Trophoblast cell (in vitro differentiated cells and primary cell): ENCODE measurements at regions not wholly inside any gene's neighbourhood (a gene's known extent, or its start where the extent isn't known, plus 50 kb on each side); places are given as distances from the start of the nearest gene placed in this dataset.

Source experiments
- DNase-seq, 2 donors: peaks; one replicate each; pipeline ENCODE4 v3.0.0-alpha.2; 2016
- H2AFZ ChIP-seq: 2 replicates; pipeline ENCODE4 v1.6.1; 2013; ENCODE audit warnings: low read length, moderate library complexity, mild to moderate bottlenecking; ENCODE audit not compliant: insufficient read depth, poor library complexity
- H2AK5ac ChIP-seq: 2 replicates; pipeline ENCODE4 v1.6.1; 2013; ENCODE audit warnings: mild to moderate bottlenecking, low read length
- H2BK120ac ChIP-seq: 2 replicates; pipeline ENCODE4 v1.6.1; 2013; ENCODE audit warnings: low read length, mild to moderate bottlenecking, moderate library complexity; ENCODE audit not compliant: insufficient read depth, poor library complexity
- H2BK12ac ChIP-seq: 2 replicates; pipeline ENCODE4 v1.6.1; 2013; ENCODE audit warnings: mild to moderate bottlenecking, low read length, moderate library complexity
- H2BK5ac ChIP-seq: 2 replicates; pipeline ENCODE4 v1.6.1; 2013; ENCODE audit warnings: low read length, low read depth, moderate library complexity, mild to moderate bottlenecking; ENCODE audit not compliant: poor library complexity
- H3K14ac ChIP-seq: 2 replicates; pipeline ENCODE4 v1.6.1; 2013; ENCODE audit warnings: mild to moderate bottlenecking, low read length
- H3K18ac ChIP-seq: 2 replicates; pipeline ENCODE4 v1.6.1; 2013; ENCODE audit warnings: mild to moderate bottlenecking, low read length
- H3K23ac ChIP-seq: 2 replicates; pipeline ENCODE4 v1.6.1; 2013; ENCODE audit warnings: low read length
- H3K27ac ChIP-seq: 2 replicates; pipeline ENCODE4 v1.5.1; 2013; ENCODE audit warnings: low read depth, mild to moderate bottlenecking, inconsistent platforms, low read length, moderate library complexity
- H3K27me3 ChIP-seq: 2 replicates; pipeline ENCODE4 v1.6.1; 2013; ENCODE audit warnings: inconsistent platforms, mild to moderate bottlenecking, low read length, moderate library complexity; ENCODE audit not compliant: insufficient read depth
- H3K36me3 ChIP-seq, 2 experiments: 1 replicate in 1 of 2; 2 replicates in 1 of 2; pipeline ENCODE4 v1.6.1; 2013; ENCODE audit warnings: low read length in 2 of 2, mild to moderate bottlenecking in 2 of 2, moderate library complexity in 1 of 2; ENCODE audit not compliant: insufficient read depth in 2 of 2, control insufficient read depth in 1 of 2
- H3K4ac ChIP-seq: 2 replicates; pipeline ENCODE4 v1.6.1; 2013; ENCODE audit warnings: low read depth, mild to moderate bottlenecking, low read length, moderate library complexity
- H3K4me1 ChIP-seq, 2 experiments: 1 replicate in 1 of 2; 2 replicates in 1 of 2; pipeline ENCODE4 v1.6.1; 2013; ENCODE audit warnings: low read length in 2 of 2, mild to moderate bottlenecking in 2 of 2, moderate library complexity in 1 of 2; ENCODE audit not compliant: insufficient read depth in 2 of 2, control insufficient read depth in 1 of 2
- H3K4me2 ChIP-seq: 2 replicates; pipeline ENCODE4 v1.6.1; 2013; ENCODE audit warnings: inconsistent platforms, mild to moderate bottlenecking, low read length, moderate library complexity
- H3K4me3 ChIP-seq: 2 replicates; pipeline ENCODE4 v1.5.1; 2013; ENCODE audit warnings: mild to moderate bottlenecking, low read depth, low read length, inconsistent platforms
- H3K79me1 ChIP-seq: one replicate; pipeline ENCODE4 v1.6.1; 2013; ENCODE audit warnings: low read length
- H3K79me2 ChIP-seq: 2 replicates; pipeline ENCODE4 v1.6.1; 2013; ENCODE audit warnings: low read length, mild to moderate bottlenecking; ENCODE audit not compliant: control insufficient read depth, insufficient read depth, poor library complexity
- H3K9ac ChIP-seq: 2 replicates; pipeline ENCODE4 v1.6.1; 2013; ENCODE audit warnings: mild to moderate bottlenecking, low read length
- H3K9me3 ChIP-seq: 2 replicates; pipeline ENCODE4 v1.6.1; 2013; ENCODE audit warnings: low read depth, mild to moderate bottlenecking, control low read depth, inconsistent platforms, low read length; ENCODE audit not compliant: insufficient read depth
- H4K12ac ChIP-seq: 2 replicates; pipeline ENCODE4 v1.6.1; 2013; ENCODE audit warnings: low read depth, mild to moderate bottlenecking, low read length, moderate library complexity
- H4K8ac ChIP-seq: 2 replicates; pipeline ENCODE4 v1.6.1; 2013; ENCODE audit warnings: low read depth, mild to moderate bottlenecking, low read length, moderate library complexity
- H4K91ac ChIP-seq: one replicate; pipeline ENCODE4 v1.6.1; 2013; ENCODE audit warnings: low read depth, mild to moderate bottlenecking, low read length, moderate library complexity
- WGBS: extraction: QIAGEN DNeasy Blood & Tissue Kit; methylation state at CpG from one replicate; pipeline ENCODE4 v1.1.7; 2013; ENCODE audit warnings: missing lambda C conversion rate; ENCODE audit not compliant: insufficient read length, insufficient coverage; ENCODE audit errors: extremely low coverage; 5-methylcytosine and 5-hydroxymethylcytosine counted together

DNA sequence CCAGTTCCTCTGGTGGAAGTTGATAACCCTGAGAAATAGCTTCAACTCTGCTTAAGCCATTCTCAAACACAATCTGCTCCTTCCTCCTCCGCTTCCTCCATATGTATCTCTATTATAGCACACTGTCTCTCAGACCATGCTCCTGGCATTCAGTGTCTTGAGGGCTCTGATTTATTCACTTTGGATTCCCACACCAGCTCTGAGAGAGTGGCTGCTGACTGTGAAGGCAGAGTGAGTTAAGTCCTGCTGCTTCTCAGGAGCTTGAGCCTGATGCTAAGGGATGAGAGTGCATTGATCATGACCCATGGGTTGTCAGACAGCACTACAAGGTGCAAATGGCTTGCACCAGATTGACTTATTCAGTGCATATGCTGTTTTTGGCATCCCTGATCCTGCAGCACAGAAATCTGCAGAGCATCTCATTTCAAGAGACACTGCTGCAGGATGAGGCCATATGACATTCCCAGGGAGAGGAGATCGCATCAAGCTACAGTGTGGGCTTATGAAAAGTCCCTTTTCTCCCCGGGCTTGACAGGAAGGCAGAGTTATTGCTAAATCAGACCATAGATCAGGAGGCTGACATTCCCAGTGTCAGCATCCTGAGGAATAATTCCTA lies 500.5 kb upstream of the RAB6C start:
- no peak overlapping the region for H3K14ac ChIP-seq
- no peak overlapping the region for H3K9ac ChIP-seq
- no peak overlapping the region for H2AFZ ChIP-seq
- no peaks in the 10 kb centered on the region for H3K36me3 ChIP-seq
- H3K4me3 ChIP-seq: no peak overlapping the region
- no peak overlapping the region for H2BK120ac ChIP-seq
- no peak overlapping the region for H3K4ac ChIP-seq
- no peaks in the 10 kb centered on the region for H3K79me2 ChIP-seq
- H3K27me3 ChIP-seq: no peaks in the 10 kb centered on the region
- no peak overlapping the region for H4K91ac ChIP-seq
- H4K8ac ChIP-seq: no peak overlapping the region
- DNase-seq: no peak
- H3K18ac ChIP-seq: no peak overlapping the region
- no CpG with 5 or more reads among the region's 3 CpGs for WGBS
- no peak overlapping the region for H2BK5ac ChIP-seq
- no peak overlapping the region for H3K27ac ChIP-seq
- no peak overlapping the region for H3K4me2 ChIP-seq
- no peak overlapping the region for H4K12ac ChIP-seq
- H2AK5ac ChIP-seq: no peak overlapping the region
- no peaks in the 10 kb centered on the region for H3K79me1 ChIP-seq
- H2BK12ac ChIP-seq: no peak overlapping the region
- H3K4me1 ChIP-seq: no peaks in the 10 kb centered on the region
- H3K23ac ChIP-seq: no peak overlapping the region
- H3K9me3 ChIP-seq: peaks cover 5% of the 10 kb centered on the region

DNA sequence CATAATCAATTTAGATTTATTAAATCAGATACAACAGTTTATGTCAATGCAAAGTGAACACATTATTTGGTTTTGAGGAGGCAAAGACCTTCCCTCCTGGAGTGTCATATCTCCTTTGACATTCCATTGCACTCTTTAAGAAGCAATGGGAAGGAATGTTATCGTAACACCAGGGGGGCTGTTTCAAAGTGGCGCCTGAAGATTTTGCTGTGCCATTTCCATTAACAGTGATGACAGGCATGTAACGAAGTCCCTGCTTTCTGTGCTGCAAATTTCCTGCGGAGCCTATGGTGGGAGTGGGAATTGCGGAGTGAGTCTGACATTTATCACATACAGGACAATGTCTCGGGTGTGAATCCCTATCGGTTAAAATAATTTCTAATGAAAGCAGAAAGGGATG lies 499.6 kb upstream of the RAB6C start:
- Histone ChIP-seq H3K23ac (no peak overlapping the region), H3K79me1 (no peaks in the 10 kb centered on the region), H3K27me3 (no peaks in the 10 kb centered on the region), H2AFZ (no peak overlapping the region), H4K8ac (no peak overlapping the region), H2BK120ac (no peak overlapping the region), H3K4me1 (no peaks in the 10 kb centered on the region), H4K91ac (no peak overlapping the region), H2AK5ac (no peak overlapping the region), H3K9ac (no peak overlapping the region), H3K27ac (no peak overlapping the region), H3K4me2 (no peak overlapping the region), H3K4me3 (no peak overlapping the region), H3K4ac (no peak overlapping the region), H2BK12ac (no peak overlapping the region), H3K79me2 (no peaks in the 10 kb centered on the region), H3K36me3 (no peaks in the 10 kb centered on the region), H4K12ac (no peak overlapping the region), H3K14ac (no peak overlapping the region), H3K9me3 (peaks cover 5% of the 10 kb centered on the region), H3K18ac (no peak overlapping the region), H2BK5ac (no peak overlapping the region)
- WGBS: no CpG with 5 or more reads among the region's 7 CpGs
- DNase-seq: no peak

DNA sequence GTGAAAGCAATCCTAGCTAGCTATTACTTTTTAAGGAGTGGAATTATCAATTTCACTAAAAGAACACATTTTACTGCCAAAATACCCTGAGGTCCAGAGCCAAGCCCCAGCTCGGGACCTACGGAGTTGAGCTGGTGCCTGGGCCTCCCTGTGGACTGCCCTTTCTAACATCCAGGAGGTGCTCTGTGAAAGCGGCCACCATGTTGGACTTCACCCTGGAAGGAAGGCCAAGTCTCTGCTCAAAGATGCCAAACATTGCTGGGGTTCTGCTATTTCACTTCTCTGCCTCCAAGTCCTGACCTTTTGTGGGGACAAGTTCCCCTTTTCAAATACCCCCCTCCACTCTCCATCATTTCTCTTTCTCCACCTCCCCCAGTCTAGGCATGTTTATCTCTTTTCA lies 498.7 kb upstream of the RAB6C start:
- H3K27ac ChIP-seq: no peak overlapping the region
- no peaks in the 10 kb centered on the region for H3K79me1 ChIP-seq
- WGBS: no CpG with 5 or more reads among the region's 3 CpGs
- H3K36me3 ChIP-seq: no peaks in the 10 kb centered on the region
- no peak overlapping the region for H4K91ac ChIP-seq
- no peak overlapping the region for H2AFZ ChIP-seq
- no peak overlapping the region for H3K4me2 ChIP-seq
- no peak overlapping the region for H4K12ac ChIP-seq
- no peak overlapping the region for H3K23ac ChIP-seq
- no peaks in the 10 kb centered on the region for H3K27me3 ChIP-seq
- H2AK5ac ChIP-seq: no peak overlapping the region
- no peak overlapping the region for H4K8ac ChIP-seq
- H2BK5ac ChIP-seq: no peak overlapping the region
- no peaks in the 10 kb centered on the region for H3K4me1 ChIP-seq
- DNase-seq: no peak
- H3K14ac ChIP-seq: no peak overlapping the region
- H3K79me2 ChIP-seq: no peaks in the 10 kb centered on the region
- no peak overlapping the region for H2BK12ac ChIP-seq
- H3K4ac ChIP-seq: no peak overlapping the region
- H3K9ac ChIP-seq: no peak overlapping the region
- peaks cover 5% of the 10 kb centered on the region for H3K9me3 ChIP-seq
- no peak overlapping the region for H3K18ac ChIP-seq
- no peak overlapping the region for H3K4me3 ChIP-seq
- H2BK120ac ChIP-seq: no peak overlapping the region

DNA sequence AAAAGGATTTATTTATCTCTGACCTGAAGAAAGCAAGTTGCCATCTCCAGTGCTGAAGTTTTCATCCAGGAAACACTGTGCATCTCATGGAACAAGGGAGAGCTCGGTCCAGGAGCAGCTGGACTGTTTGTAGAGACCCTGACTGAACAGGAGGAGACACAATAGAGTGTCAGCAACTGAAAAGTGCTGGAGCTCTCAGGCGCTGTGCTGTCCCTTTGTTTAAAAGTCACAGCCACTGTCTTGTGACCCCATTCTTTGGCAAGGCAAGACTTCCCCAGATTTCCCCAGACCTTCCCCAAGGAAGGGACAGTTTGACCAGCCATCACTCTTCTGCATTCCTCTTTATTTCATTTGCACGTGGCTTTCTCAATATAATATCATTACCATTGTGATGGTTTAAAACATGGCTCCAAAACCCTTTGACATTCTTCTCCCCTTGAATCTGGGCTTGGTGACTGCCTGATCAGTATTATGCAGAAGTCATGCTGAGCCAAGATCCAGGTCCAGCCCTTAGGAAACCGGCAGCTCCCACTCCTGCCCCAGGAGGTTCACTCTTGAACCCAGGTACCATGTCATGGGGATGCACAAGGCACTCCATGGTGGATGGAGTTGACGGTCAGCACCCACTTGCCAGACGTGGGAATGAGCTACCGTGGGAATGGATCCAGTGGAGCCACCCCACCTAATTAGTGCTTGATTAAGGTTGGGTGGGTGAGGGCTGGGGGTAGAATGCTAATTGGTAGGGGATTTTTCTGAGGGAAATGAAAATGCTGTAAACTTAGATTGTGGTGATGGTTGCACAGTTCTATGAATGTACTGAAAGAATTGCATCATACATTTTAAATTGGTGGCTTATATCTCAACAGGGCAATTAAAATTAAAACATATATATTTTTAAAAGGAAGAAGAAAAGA lies 497.9 kb upstream of the RAB6C start:
- no peak overlapping the region for H3K9ac ChIP-seq
- no peak overlapping the region for H3K4me3 ChIP-seq
- H4K8ac ChIP-seq: no peak overlapping the region
- no peak overlapping the region for H2BK12ac ChIP-seq
- H2AK5ac ChIP-seq: no peak overlapping the region
- H3K4ac ChIP-seq: no peak overlapping the region
- H3K36me3 ChIP-seq: no peaks in the 10 kb centered on the region
- no peak overlapping the region for H2AFZ ChIP-seq
- no peak for DNase-seq
- no peak overlapping the region for H3K27ac ChIP-seq
- no peak overlapping the region for H3K14ac ChIP-seq
- H3K27me3 ChIP-seq: no peaks in the 10 kb centered on the region
- H3K23ac ChIP-seq: no peak overlapping the region
- no peak overlapping the region for H2BK120ac ChIP-seq
- H4K12ac ChIP-seq: no peak overlapping the region
- no peak overlapping the region for H3K4me2 ChIP-seq
- no peak overlapping the region for H3K18ac ChIP-seq
- no peaks in the 10 kb centered on the region for H3K79me1 ChIP-seq
- no peak overlapping the region for H2BK5ac ChIP-seq
- no peaks in the 10 kb centered on the region for H3K4me1 ChIP-seq
- no peak overlapping the region for H4K91ac ChIP-seq
- no CpG with 5 or more reads among the region's 7 CpGs for WGBS
- peaks cover 5% of the 10 kb centered on the region for H3K9me3 ChIP-seq
- no peaks in the 10 kb centered on the region for H3K79me2 ChIP-seq
